ENCODE measurements at regions not wholly inside any gene's neighbourhood (a gene's known extent, or its start where the extent isn't known, plus 50 kb on each side); places are given as distances from the start of the nearest gene placed in this dataset.

DNA sequence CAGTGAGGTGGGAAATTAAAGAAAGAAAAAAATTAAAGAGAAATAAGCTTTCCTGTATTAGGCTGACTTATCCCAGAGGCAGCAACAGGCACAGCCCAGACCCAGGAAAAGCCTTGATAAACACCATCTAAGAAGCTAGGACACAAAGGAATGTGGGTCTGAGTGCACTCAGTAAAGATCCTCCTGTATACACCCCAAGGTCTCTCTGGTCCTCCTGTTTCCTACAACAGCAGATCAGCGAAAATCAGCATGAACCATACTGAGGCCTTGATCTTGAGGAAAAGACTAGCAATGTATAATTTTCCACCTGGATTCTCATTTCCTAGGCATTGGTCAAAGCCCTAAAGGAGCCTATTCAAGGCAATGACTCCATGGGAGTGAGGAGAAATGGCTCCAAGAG is 486.3 kb upstream of the CCDC196 start:
- TF ChIP-seq CTCF (IDR thresholded peaks at IDR 0.05) (no peak), POLR2A (IDR thresholded peaks at IDR 0.05) (no peak)
- Histone ChIP-seq H3K4me3 (no peak overlapping the region), H3K9me3 (no peaks in the 10 kb centered on the region), H3K27me3 (no peaks in the 10 kb centered on the region), H3K27ac (no peak overlapping the region), H3K36me3 (ENCODE audit: low read depth, missing control alignments) (no peaks in the 10 kb centered on the region), H3K4me1 (no peaks in the 10 kb centered on the region)
- intact Hi-C loops (cut with DNase I; ENCODE audit: low total_unique reads), result no loop called here
- no peak for DNase-seq
- 80 to 87% methylated on average over 1 of the region's 1 CpG for WGBS, 2 donors

DNA sequence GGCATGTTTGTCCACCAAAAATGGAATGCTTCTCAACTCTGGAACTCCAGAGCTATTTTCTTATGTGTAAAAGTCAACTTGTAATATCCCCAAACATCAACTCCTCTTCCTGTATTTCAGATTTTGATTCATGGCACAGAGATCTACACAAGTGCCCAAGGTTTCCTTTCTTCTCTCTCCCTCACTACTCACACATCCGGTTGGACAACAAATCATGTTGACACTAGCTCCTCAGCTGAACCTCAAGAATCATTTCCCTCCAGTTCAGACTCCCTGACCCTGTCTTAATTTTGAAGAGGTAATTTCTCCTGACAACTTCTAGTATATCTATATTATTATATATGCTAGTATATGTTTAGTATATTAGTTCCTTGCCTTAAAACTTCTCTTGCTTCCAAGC is 485.4 kb upstream of the CCDC196 start:
- TF ChIP-seq CTCF (IDR thresholded peaks at IDR 0.05), result no peak
- TF ChIP-seq POLR2A (IDR thresholded peaks at IDR 0.05), result no peak
- WGBS, 2 donors, result 58 to 61% methylated on average over 1 of the region's 1 CpG

GRCh38 chr14:66001356-66001755 is 484.8 kb upstream of the CCDC196 start:
- intact Hi-C loops (cut with DNase I; ENCODE audit: low total_unique reads), result no loop called here
- Histone ChIP-seq H3K9me3 (no peaks in the 10 kb centered on the region), H3K4me1 (no peaks in the 10 kb centered on the region), H3K27ac (no peak overlapping the region), H3K4me3 (no peak overlapping the region), H3K27me3 (no peaks in the 10 kb centered on the region), H3K36me3 (ENCODE audit: low read depth, missing control alignments) (no peaks in the 10 kb centered on the region)
- no peak for DNase-seq
- WGBS, 2 donors, result 71 to 82% methylated on average over 2 of the region's 2 CpGs
- no peak for TF ChIP-seq POLR2A (IDR thresholded peaks at IDR 0.05)
- TF ChIP-seq CTCF (IDR thresholded peaks at IDR 0.05), result no peak

More for the DNA sequence above, 485.4 kb upstream of the CCDC196 start:
- Histone ChIP-seq H3K27me3 (no peaks in the 10 kb centered on the region), H3K27ac (no peak overlapping the region), H3K9me3 (no peaks in the 10 kb centered on the region), H3K4me3 (no peak overlapping the region), H3K36me3 (ENCODE audit: low read depth, missing control alignments) (no peaks in the 10 kb centered on the region), H3K4me1 (no peaks in the 10 kb centered on the region)
- DNase-seq, result no peak
- intact Hi-C loops (cut with DNase I; ENCODE audit: low total_unique reads), result no loop called here

GRCh38 chr14:66003082-66003730 is 483.0 kb upstream of the CCDC196 start:
- Histone ChIP-seq H3K4me3 (no peak overlapping the region), H3K27ac (no peak overlapping the region), H3K9me3 (no peaks in the 10 kb centered on the region), H3K36me3 (ENCODE audit: low read depth, missing control alignments) (no peaks in the 10 kb centered on the region), H3K27me3 (no peaks in the 10 kb centered on the region), H3K4me1 (no peaks in the 10 kb centered on the region)
- WGBS, 2 donors, result 83% methylated on average over 10 of the region's 10 CpGs
- no peak for DNase-seq
- intact Hi-C loops (cut with DNase I; ENCODE audit: low total_unique reads), result no loop called here
- TF ChIP-seq CTCF (IDR thresholded peaks at IDR 0.05) (no peak), POLR2A (IDR thresholded peaks at IDR 0.05) (no peak)

DNA sequence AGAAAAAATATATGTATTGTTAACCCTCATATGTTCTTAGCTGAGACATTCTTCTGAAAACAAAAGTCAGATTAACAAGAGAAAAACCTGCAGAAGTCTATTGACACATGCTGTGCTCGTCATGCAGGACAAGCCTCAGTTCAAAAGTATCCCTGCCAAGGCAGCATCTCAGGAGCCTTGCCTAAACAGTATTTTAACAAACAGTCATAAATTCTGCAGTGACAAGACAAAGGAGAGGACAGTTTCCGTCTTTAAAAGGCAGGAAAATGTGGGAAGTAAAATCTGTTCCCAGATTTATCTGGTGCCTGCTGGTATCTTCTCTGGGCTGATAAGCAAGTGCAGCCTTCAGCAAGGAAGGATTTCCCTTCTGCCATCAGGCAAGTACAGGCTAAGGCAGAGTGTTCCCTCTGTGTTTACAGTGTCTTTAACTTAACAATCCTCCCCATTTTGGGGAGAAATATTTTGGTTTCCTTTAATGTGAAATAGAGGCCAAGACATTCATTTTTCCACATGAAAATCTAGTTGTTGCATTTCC is 480.2 kb upstream of the CCDC196 start:
- H3K27me3 ChIP-seq, result no peaks in the 10 kb centered on the region
- intact Hi-C loops (cut with DNase I; ENCODE audit: low total_unique reads), result no loop called here
- H3K9me3 ChIP-seq, result no peaks in the 10 kb centered on the region
- H3K4me3 ChIP-seq, result no peak overlapping the region
- no peak for DNase-seq
- no peaks in the 10 kb centered on the region for H3K4me1 ChIP-seq
- TF ChIP-seq POLR2A (IDR thresholded peaks at IDR 0.05), result no peak
- no peak for TF ChIP-seq CTCF (IDR thresholded peaks at IDR 0.05)
- no peak overlapping the region for H3K27ac ChIP-seq
- H3K36me3 ChIP-seq (ENCODE audit: low read depth, missing control alignments), result no peaks in the 10 kb centered on the region
- WGBS, 2 donors, result 30 to 32% methylated on average over 2 of the region's 2 CpGs
